CD4-positive, alpha-beta T cell treated with Interleukin-15 for 4 hours (primary cell): ENCODE measurements at regions not wholly inside any gene's neighbourhood (a gene's known extent, or its start where the extent isn't known, plus 50 kb on each side); places are given as distances from the start of the nearest gene placed in this dataset.

ENCODE experiments used
- DNase-seq: peaks from one replicate; pipeline ENCODE4 v3.0.0-alpha.2; 2020; ENCODE audit warnings: low spot score

- DNase-seq: no peak
Measured at GRCh38 chr10:131487822-131488221, 176.3 kb upstream of the TCERG1L start.

DNA sequence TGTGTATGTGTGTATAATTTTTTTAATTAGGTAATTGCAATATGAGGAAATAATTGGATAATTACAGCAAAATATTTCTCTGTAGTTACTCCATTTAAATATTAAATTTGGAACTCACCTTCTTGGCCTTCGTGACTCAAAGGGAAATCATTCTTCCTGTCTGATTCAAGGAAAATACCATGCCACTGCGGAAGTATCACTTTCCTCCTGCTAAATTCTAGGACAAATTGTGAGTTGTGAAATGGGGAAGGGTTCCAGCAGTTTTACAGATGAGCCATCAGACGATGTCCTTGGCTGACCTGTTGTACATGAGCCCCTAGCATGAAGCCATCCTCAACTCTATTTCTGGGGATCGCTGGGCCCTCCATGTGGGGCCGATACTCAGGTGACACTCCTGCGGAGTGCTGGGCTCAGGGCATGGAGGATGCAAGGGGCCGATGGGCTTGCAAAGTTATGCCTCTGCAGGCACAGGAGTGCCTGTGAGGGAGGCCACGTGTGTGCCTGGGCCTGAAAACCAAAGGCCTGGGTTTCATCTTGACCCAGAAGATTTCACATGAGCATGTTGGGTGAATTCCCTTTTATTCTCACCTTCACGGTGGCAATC is 179.6 kb upstream of the TCERG1L start:
- DNase-seq: no peak

DNA sequence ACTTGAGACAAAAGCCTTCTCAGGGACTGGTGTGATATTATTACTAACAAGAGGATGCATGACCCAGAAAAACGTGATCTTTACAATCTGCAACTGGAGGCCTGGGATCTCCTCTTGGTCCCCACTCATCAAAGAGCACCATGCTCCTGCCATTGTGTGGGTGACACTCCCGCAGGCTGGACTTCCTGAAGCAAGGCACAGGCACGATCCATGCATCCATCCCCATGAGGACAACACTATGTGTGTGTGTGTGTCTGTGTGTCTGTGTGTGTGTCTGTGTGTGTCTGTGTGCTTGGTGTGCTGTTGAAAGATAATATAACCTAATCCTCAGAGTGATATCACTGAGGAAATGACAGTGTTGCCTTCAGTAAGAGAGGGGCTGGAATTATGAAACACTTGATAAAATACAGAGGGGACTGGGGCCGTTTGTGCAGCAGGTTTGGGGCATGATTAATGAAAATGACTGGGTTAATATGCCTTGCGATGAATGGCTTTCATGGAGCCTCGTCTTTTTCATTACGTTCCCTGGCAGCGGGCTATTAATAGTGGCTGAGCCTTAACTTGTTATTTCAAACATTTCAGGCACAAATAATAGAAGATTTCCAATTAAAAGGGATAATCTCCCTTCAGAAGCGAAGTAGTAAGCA is 180.8 kb upstream of the TCERG1L start:
- DNase-seq: no peak

- DNase-seq: no peak
Measured at GRCh38 chr10:131493432-131493831, 181.9 kb upstream of the TCERG1L start.

- no peak for DNase-seq
Measured at GRCh38 chr10:131494451-131494850, 182.9 kb upstream of the TCERG1L start.

GRCh38 chr10:131495224-131495623 is 183.7 kb upstream of the TCERG1L start:
- DNase-seq: no peak

GRCh38 chr10:131495892-131496291 is 184.4 kb upstream of the TCERG1L start:
- no peak for DNase-seq

DNA sequence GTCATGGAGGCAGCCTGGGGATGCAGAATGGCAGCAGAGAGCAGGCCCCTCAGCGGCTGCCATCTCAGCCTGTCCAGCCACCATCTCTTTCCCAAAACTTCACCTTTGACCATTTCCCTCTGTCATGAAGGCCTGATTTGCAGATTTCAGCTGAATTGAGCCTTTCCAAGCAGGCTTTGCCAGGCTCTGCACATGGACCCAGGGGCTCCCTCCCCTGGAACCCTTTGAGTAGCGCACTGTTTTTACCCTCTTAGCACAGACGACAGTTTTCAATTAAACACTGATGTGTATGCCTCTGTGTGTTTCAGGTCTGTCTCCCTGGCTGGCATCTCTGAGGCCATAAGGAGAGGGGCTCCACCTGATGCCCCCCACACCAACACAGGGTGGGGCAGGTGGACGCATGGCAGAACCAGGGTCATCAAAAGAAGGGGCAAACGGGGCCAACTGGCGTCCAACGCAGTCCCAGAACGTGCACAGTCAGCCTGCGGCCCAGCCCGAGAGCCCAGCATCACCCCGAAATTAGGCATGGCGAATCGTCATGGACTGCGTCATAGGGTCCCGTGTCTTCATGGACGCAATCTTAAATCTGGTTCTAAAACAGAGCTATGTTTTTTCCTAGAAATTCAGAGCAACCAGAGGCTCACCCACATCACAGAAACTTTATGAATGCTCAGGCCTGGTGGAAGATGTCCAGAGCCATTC is 185.0 kb upstream of the TCERG1L start:
- DNase-seq: no peak

DNA sequence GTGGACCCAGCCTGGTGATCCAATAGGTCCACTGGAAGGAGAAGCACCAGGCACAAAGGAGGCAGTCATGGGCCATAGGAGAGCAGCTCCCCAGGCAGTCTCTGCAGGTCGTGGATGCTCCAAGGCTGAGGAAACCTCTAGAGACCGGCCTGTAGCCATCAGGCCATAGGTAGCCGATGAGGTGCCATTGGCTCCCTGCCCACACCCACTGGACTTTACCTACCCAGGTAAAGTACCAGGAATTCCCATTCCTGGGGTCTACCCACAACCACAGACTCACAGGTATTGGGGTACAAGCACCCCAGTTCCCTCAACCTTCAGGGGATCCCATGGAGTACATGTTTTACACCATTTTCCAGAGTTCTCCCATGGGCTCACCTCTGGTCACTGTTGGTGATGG is 188.0 kb upstream of the TCERG1L start:
- no peak for DNase-seq

GRCh38 chr10:131500181-131500580 is 188.7 kb upstream of the TCERG1L start:
- no peak for DNase-seq

- no peak for DNase-seq
Measured at GRCh38 chr10:131500892-131501291, 189.4 kb upstream of the TCERG1L start.

GRCh38 chr10:131503992-131504391 is 192.5 kb upstream of the TCERG1L start:
- no peak for DNase-seq

GRCh38 chr10:131511391-131511790 is 199.9 kb upstream of the TCERG1L start:
- DNase-seq: no peak

DNA sequence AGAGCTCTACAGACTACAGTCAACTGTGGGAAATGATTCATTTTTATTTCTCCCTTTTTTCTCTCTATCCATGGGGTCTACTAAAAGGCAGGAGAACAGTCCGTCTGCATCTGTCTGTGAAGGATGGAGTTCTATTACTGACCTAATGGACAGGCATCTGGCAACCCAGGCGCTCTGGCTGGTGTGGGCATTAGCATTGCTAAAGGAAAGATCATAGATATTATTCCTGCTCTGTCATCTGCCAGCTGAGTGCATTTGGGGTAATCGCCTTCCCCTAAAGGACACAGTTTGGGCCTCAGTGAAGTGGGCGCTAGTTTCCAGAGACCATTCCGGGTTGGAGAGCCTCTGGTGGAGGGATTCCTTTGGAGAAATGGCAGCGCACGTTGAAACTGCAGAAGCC is 201.3 kb upstream of the TCERG1L start:
- DNase-seq: no peak

DNA sequence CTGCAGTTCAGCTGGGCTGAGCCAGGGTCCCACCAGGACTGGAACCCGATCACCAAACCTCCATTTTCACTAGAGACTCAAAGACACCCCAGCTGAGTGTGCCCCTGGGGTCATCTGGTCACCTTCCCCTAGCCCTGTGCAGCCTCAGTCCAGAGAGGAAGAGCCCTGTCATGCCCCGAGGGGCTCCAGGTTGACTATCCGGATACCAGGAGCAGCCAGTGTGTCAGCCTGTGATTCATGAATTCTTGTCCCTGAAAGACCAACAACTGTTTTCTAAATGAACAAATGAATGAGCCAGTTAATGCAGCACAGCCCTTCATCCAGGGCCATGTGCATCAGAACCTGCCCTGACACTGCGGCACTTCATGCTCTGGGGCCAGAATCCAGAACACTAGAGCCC is 201.9 kb upstream of the TCERG1L start:
- DNase-seq: no peak

DNA sequence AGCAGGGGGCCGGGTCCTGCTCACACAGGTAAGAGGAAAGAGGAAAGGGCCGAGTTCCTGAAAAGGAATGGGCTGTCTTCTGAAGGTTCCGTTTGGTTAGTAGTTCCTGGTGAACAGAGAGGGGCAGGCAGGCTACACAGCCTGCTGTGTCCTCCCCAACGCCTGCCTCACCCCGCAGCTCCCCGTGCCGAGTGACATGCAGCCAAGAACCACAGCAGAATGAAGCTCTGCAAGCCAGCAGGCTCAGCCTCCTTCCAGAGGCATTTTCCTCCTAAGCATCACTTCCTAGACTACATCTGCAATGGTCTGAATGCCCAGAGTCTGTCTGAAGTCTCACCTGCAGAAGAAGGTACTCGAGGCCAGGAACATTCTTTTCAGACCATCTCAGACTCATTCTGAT is 202.4 kb upstream of the TCERG1L start:
- no peak for DNase-seq

GRCh38 chr10:131514454-131514853 is 202.9 kb upstream of the TCERG1L start:
- no peak for DNase-seq

- DNase-seq: no peak
Measured at GRCh38 chr10:131516285-131516684, 204.8 kb upstream of the TCERG1L start.

DNA sequence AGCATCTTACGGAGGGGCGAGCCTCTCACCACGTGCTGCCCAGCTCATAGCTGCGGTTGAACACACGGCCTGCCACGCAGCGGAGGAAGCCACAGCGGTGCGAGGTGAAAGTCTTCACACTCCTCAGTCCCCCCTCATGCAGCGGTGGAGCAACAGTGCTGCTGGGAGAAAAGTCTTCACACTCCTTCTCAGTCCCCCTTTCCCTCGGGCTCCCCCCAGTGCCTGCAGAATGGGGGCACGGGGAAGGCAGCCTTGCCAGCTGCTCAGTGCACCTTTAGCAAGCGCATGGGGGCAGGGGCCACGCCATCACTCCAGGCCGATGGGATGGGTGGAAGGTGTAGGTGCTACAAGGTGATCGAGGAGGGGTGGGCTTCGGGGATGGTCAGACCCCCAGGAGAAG is 206.3 kb upstream of the TCERG1L start:
- DNase-seq: no peak

DNA sequence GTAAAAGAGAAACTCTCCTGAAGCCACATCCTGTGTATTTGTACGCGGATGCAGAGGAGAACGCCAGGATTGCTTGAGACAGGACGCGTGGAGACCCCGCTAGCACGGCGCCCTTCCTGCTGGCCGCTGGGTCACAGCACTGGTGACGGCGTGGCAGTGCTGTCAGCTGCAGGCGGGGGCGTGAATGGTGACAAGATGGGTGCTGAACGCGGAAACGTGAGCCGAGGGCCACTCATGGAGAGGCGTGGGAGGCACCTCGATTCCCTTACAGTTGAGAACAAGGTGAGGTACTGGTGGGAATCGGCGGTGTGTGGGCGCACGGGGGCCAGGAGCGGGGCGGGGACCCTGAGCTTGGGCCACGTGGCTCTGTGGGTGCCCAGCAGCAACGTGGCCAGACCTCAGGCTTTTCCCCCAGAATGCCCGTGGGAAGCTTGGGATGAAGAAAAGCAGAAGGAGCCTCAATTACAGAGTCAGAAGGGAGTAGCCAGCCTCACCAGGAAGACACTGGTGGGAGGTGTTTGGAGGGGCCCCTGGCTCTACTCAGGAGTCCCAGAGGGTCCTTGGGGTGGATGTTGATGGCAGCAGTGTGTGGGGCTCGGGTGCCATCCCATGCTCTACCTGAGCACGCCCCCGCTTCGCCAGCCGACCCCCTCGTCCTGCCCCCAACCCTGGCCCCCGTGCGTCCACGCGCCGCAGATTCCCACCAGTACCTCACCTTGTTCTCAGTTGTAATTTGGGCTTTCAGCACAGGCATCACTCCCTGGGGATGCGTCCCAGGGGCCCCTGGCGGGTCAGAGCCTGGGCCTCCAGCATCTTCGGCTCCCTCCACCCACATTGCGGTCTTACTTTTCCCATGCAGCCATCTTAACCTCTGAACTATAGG is 208.4 kb upstream of the TCERG1L start:
- no peak for DNase-seq

GRCh38 chr10:131531265-131532190 is 220.0 kb upstream of the TCERG1L start:
- DNase-seq: no peak
